ENCODE measurements at regions not wholly inside any gene's neighbourhood (a gene's known extent, or its start where the extent isn't known, plus 50 kb on each side); places are given as distances from the start of the nearest gene placed in this dataset.

DNA sequence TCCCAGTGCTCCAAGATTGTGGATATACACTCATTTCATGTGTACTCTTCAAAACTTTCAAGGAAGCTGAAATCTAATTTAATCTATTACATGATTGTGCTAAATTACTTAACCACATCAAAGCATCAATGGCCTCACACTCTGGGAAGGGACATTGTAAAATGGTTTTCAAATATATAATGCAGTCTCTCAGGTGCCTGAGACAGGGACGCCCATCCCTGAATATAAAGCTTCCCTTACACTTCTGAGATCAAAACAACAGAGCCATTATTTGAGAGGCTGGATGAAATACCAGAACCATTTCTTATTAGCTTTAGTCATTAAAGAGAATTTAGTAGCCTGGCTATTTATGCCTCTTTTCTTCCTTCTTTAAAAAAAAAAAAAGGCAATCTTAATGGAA lies 259.2 kb upstream of the NFIA start:
- TF ChIP-seq, protein P1, sequence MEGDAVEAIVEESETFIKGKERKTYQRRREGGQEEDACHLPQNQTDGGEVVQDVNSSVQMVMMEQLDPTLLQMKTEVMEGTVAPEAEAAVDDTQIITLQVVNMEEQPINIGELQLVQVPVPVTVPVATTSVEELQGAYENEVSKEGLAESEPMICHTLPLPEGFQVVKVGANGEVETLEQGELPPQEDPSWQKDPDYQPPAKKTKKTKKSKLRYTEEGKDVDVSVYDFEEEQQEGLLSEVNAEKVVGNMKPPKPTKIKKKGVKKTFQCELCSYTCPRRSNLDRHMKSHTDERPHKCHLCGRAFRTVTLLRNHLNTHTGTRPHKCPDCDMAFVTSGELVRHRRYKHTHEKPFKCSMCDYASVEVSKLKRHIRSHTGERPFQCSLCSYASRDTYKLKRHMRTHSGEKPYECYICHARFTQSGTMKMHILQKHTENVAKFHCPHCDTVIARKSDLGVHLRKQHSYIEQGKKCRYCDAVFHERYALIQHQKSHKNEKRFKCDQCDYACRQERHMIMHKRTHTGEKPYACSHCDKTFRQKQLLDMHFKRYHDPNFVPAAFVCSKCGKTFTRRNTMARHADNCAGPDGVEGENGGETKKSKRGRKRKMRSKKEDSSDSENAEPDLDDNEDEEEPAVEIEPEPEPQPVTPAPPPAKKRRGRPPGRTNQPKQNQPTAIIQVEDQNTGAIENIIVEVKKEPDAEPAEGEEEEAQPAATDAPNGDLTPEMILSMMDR (IDR thresholded peaks at IDR 0.05): no peak
- no peak for TF ChIP-seq POLR2A (IDR thresholded peaks at IDR 0.05)

All from lower leg skin (tissue), 3 donors.